Naive B cell (primary cell): ENCODE measurements at regions not wholly inside any gene's neighbourhood (a gene's known extent, or its start where the extent isn't known, plus 50 kb on each side); places are given as distances from the start of the nearest gene placed in this dataset.

Experiments
- ATAC-seq, 2 donors: fragments of 150-1000 bp; cut with Tn5 transposase; 2 replicates each; pipeline ENCODE4 v1.10.0; 2021; ENCODE audit warnings: low read depth in 2 of 2, mild to moderate bottlenecking in 2 of 2, moderate library complexity in 2 of 2
- DNase-seq: peaks from one replicate; pipeline ENCODE4 v3.0.0; 2022
- H3K27ac Mint-ChIP-seq, 6 donors: one replicate each; pipeline ENCODE4 v1.8.0; 2020 to 2022; ENCODE audit warnings: mild to moderate bottlenecking in 6 of 6, mixed read lengths in 6 of 6, moderate library complexity in 5 of 6, inconsistent platforms in 2 of 6
- H3K27me3 Mint-ChIP-seq, 3 donors: one replicate each; pipeline ENCODE4 v1.8.0; 2021 to 2022; ENCODE audit warnings: mixed read lengths in 3 of 3, mild to moderate bottlenecking in 1 of 3
- H3K36me3 Mint-ChIP-seq, 2 donors: one replicate each; pipeline ENCODE4 v1.8.0; 2020 to 2022; ENCODE audit warnings: mixed read lengths in 2 of 2, inconsistent platforms in 1 of 2, mild to moderate bottlenecking in 1 of 2
- H3K4me1 Mint-ChIP-seq, 3 donors: one replicate each; pipeline ENCODE4 v1.8.0; 2020 to 2022; ENCODE audit warnings: mixed read lengths in 3 of 3, inconsistent platforms in 1 of 3, mild to moderate bottlenecking in 1 of 3, moderate library complexity in 1 of 3
- H3K4me3 Mint-ChIP-seq, 8 donors: one replicate each; pipeline ENCODE4 v1.8.0; 2020 to 2022; ENCODE audit warnings: mild to moderate bottlenecking in 8 of 8, mixed read lengths in 8 of 8, moderate library complexity in 8 of 8, inconsistent platforms in 2 of 8
- H3K9me3 Mint-ChIP-seq, 7 donors: one replicate each; pipeline ENCODE4 v1.8.0; 2020 to 2022; ENCODE audit warnings: mixed read lengths in 7 of 7, mild to moderate bottlenecking in 5 of 7, inconsistent platforms in 2 of 7, moderate library complexity in 1 of 7

- no peaks in the 10 kb centered on the region for H3K27me3 Mint-ChIP-seq
- H3K27ac Mint-ChIP-seq, result no peak overlapping the region
- H3K4me1 Mint-ChIP-seq, result no peaks in the 10 kb centered on the region
- ATAC-seq, result no peak
- H3K4me3 Mint-ChIP-seq, result no peak overlapping the region
- DNase-seq, result no peak
- peaks cover 0 to 2% (median 0%) of the 10 kb centered on the region in 7 donors for H3K9me3 Mint-ChIP-seq
- H3K36me3 Mint-ChIP-seq, result no peaks in the 10 kb centered on the region
Measured at GRCh38 chr7:82701949-82702348, 258.4 kb upstream of the CACNA2D1 start.

DNA sequence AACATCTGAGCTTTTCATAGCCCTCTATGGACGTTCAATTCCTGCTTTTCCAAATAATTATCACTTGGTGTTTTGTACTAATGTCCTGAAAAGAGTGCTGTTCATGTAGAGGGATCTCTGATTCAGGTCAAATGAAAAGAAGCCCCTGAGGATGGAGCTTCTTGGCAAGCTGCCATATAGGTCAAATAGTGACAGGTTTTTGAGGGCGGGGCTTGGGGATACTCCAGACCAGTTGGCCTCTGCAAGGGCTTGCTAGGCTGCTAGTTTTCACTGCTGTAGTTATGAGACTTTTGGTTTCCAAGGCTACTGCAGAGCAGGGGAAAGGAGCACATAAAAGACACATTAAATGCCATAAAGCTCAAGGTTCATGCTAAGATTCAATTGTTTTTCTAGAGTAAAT, 257.2 kb upstream of the CACNA2D1 start:
- H3K4me3 Mint-ChIP-seq, result no peak overlapping the region
- H3K4me1 Mint-ChIP-seq, result no peaks in the 10 kb centered on the region

GRCh38 chr7:82699773-82700186, 256.2 kb upstream of the CACNA2D1 start:
- Mint-ChIP-seq H3K27ac (no peak overlapping the region), H3K27me3 (no peaks in the 10 kb centered on the region), H3K4me1 (no peaks in the 10 kb centered on the region), H3K4me3 (no peak overlapping the region), H3K9me3 (peaks cover 0 to 2% (median 0%) of the 10 kb centered on the region in 7 donors), H3K36me3 (no peaks in the 10 kb centered on the region)
- no peak for ATAC-seq
- no peak for DNase-seq

More for the DNA sequence above, 257.2 kb upstream of the CACNA2D1 start:
- Mint-ChIP-seq H3K36me3 (no peaks in the 10 kb centered on the region), H3K27me3 (no peaks in the 10 kb centered on the region), H3K9me3 (peaks cover 0 to 2% (median 0%) of the 10 kb centered on the region in 7 donors), H3K27ac (no peak overlapping the region)
- ATAC-seq (no peak), DNase-seq (no peak)

DNA sequence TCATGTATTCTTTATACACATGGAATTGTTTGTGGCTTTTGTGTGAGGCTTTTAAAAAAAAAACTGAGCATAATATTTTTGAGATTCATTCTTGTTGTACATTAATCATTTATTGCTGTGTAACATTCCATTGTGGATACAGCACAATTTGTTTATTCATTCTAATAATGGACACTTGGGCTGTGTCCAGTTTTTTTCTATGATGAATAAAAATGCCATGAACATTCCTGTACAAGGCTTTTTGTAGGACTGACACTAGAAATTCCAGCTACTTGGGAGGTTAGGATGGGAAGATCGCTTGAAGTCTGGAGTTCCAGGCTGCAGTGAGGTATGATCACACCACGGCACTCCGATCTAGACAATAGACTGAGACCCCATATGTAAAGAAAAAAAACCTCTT, 254.3 kb upstream of the CACNA2D1 start:
- Mint-ChIP-seq H3K4me1 (no peaks in the 10 kb centered on the region), H3K27me3 (no peaks in the 10 kb centered on the region), H3K27ac (no peak overlapping the region), H3K4me3 (no peak overlapping the region), H3K36me3 (no peaks in the 10 kb centered on the region), H3K9me3 (peaks cover 0 to 2% (median 0%) of the 10 kb centered on the region in 7 donors)
- no peak for ATAC-seq
- DNase-seq, result no peak

- H3K27ac Mint-ChIP-seq, result no peak overlapping the region
Measured at GRCh38 chr7:82696631-82697030, 253.1 kb upstream of the CACNA2D1 start.

GRCh38 chr7:82694022-82694421, 250.4 kb upstream of the CACNA2D1 start:
- Mint-ChIP-seq H3K27me3 (no peaks in the 10 kb centered on the region), H3K36me3 (no peaks in the 10 kb centered on the region), H3K9me3 (peaks cover 0 to 4% (median 0%) of the 10 kb centered on the region in 7 donors), H3K4me1 (no peaks in the 10 kb centered on the region), H3K27ac (no peak overlapping the region), H3K4me3 (no peak overlapping the region)
- ATAC-seq (no peak), DNase-seq (no peak)

More at GRCh38 chr7:82696631-82697030, 253.1 kb upstream of the CACNA2D1 start:
- ATAC-seq (no peak), DNase-seq (no peak)
- no peak overlapping the region for H3K4me3 Mint-ChIP-seq
- no peaks in the 10 kb centered on the region for H3K4me1 Mint-ChIP-seq
- peaks cover 0 to 2% (median 0%) of the 10 kb centered on the region in 7 donors for H3K9me3 Mint-ChIP-seq
- H3K27me3 Mint-ChIP-seq, result no peaks in the 10 kb centered on the region
- no peaks in the 10 kb centered on the region for H3K36me3 Mint-ChIP-seq

GRCh38 chr7:82690929-82691328, 247.4 kb upstream of the CACNA2D1 start:
- DNase-seq (no peak), ATAC-seq (no peak)
- Mint-ChIP-seq H3K36me3 (no peaks in the 10 kb centered on the region), H3K9me3 (peaks cover 0 to 2% (median 0%) of the 10 kb centered on the region in 7 donors), H3K27me3 (no peaks in the 10 kb centered on the region), H3K4me3 (no peak overlapping the region), H3K27ac (no peak overlapping the region), H3K4me1 (no peaks in the 10 kb centered on the region)

GRCh38 chr7:82685214-82685613, 241.6 kb upstream of the CACNA2D1 start:
- H3K9me3 Mint-ChIP-seq, result peaks cover 0 to 2% (median 0%) of the 10 kb centered on the region in 7 donors
- ATAC-seq, result no peak
- H3K4me1 Mint-ChIP-seq, result no peaks in the 10 kb centered on the region
- no peak for DNase-seq
- no peak overlapping the region for H3K4me3 Mint-ChIP-seq
- no peaks in the 10 kb centered on the region for H3K36me3 Mint-ChIP-seq
- no peak overlapping the region for H3K27ac Mint-ChIP-seq
- peaks cover 0 to 3% (median 0%) of the 10 kb centered on the region in 3 donors for H3K27me3 Mint-ChIP-seq

GRCh38 chr7:82678716-82679115, 235.1 kb upstream of the CACNA2D1 start:
- Mint-ChIP-seq H3K27ac (no peak overlapping the region), H3K4me1 (no peaks in the 10 kb centered on the region), H3K27me3 (peaks cover 0 to 2% (median 0%) of the 10 kb centered on the region in 3 donors), H3K4me3 (no peak overlapping the region), H3K36me3 (no peaks in the 10 kb centered on the region), H3K9me3 (peaks cover 0 to 3% (median 0%) of the 10 kb centered on the region in 7 donors)
- no peak for ATAC-seq
- DNase-seq, result no peak

DNA sequence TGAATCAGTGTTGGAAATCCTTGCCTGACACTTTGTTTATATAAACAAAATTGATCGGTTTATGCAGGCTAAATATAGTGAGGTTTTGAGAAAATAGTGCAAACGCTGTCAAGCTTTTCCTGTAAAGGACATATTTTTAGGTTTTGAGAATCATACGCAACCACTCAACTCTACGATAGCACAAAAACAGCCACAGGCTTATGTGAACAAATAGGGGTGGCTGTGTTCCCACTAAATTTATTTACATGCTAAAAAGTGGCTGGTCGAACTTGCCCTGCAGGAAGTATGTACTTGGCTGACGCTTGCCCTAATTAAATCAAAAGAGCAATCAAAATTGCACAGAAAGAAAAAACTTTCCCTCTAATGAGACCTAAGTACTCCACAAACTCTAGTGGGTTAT, 234.7 kb upstream of the CACNA2D1 start:
- Mint-ChIP-seq H3K9me3 (peaks cover 0 to 3% (median 0%) of the 10 kb centered on the region in 7 donors), H3K27ac (no peak overlapping the region), H3K4me1 (no peaks in the 10 kb centered on the region), H3K4me3 (no peak overlapping the region), H3K27me3 (no peaks in the 10 kb centered on the region), H3K36me3 (no peaks in the 10 kb centered on the region)
- no peak for ATAC-seq
- DNase-seq, result no peak

GRCh38 chr7:82677493-82677892, 233.9 kb upstream of the CACNA2D1 start:
- no peak for ATAC-seq
- Mint-ChIP-seq H3K27me3 (no peaks in the 10 kb centered on the region), H3K4me1 (no peaks in the 10 kb centered on the region), H3K36me3 (no peaks in the 10 kb centered on the region), H3K27ac (no peak overlapping the region), H3K9me3 (peaks cover 0 to 3% (median 0%) of the 10 kb centered on the region in 7 donors), H3K4me3 (no peak overlapping the region)
- no peak for DNase-seq

DNA sequence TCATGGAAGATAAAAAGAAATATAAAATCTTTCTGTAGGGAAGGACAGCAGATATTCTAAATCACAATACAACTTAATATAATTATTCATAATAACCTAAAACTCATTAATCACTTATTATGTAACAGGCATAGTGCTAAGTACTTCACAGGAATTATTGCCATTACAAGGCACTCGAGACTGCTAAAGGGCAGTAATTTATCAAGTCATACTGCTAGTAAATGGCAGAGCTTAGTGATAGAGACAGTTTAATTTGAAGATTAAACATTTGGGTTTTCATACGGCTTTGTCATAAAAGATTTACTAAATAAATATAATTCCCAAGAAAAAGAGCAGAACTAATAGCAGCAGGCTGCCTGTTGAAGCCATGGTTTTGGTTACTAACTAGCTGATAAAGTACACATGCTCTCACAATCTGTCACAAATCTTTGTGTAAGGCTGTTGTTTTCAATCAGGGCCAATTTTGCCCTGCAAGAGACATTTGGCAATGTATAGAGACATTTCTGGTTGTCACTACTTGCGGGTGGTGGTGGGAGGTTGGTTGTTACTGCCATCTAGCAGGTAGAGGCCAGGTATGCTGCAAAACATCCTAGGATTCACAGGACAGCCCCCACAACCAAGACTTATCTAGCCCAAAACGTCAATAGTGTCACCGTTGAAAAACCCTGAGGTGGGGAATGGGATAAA, 233.3 kb upstream of the CACNA2D1 start:
- H3K27me3 Mint-ChIP-seq, result no peaks in the 10 kb centered on the region
- no peak overlapping the region for H3K4me3 Mint-ChIP-seq
- H3K27ac Mint-ChIP-seq, result no peak overlapping the region
- H3K4me1 Mint-ChIP-seq, result no peaks in the 10 kb centered on the region
- no peaks in the 10 kb centered on the region for H3K36me3 Mint-ChIP-seq
- peaks cover 0 to 3% (median 0%) of the 10 kb centered on the region in 7 donors for H3K9me3 Mint-ChIP-seq
- ATAC-seq, result no peak
- no peak for DNase-seq

GRCh38 chr7:82675396-82675795, 231.8 kb upstream of the CACNA2D1 start:
- H3K27ac Mint-ChIP-seq, result no peak overlapping the region
- no peak for DNase-seq
- no peak overlapping the region for H3K4me3 Mint-ChIP-seq
- ATAC-seq, result no peak
- no peaks in the 10 kb centered on the region for H3K36me3 Mint-ChIP-seq
- H3K9me3 Mint-ChIP-seq, result peaks cover 0 to 3% (median 0%) of the 10 kb centered on the region in 7 donors
- H3K27me3 Mint-ChIP-seq, result no peaks in the 10 kb centered on the region
- no peaks in the 10 kb centered on the region for H3K4me1 Mint-ChIP-seq

DNA sequence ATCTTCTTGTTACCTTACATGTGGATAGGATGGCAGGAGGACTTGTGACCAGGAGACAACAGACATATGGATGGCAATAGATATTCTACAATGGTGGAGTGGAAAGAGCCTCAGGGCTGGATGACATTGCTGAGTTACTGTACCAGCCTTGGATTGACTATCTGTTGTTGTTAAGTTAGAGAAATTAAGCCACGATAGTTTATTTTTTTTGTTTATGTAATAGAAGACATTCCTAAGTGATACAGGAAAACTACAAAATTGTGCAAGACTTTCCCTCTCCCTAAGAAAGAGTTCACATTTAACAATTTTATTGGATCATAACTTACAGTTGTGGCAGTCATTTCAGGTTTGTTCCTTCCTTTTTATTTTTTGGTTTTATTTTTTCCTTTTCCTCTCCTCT, 230.7 kb upstream of the CACNA2D1 start:
- Mint-ChIP-seq H3K9me3 (peaks cover 0 to 3% (median 0%) of the 10 kb centered on the region in 7 donors), H3K4me3 (no peak overlapping the region), H3K27ac (no peak overlapping the region), H3K27me3 (no peaks in the 10 kb centered on the region), H3K36me3 (no peaks in the 10 kb centered on the region), H3K4me1 (no peaks in the 10 kb centered on the region)
- ATAC-seq (no peak), DNase-seq (no peak)
